Mesodermal cell (in vitro differentiated cells): ENCODE measurements at regions not wholly inside any gene's neighbourhood (a gene's known extent, or its start where the extent isn't known, plus 50 kb on each side); places are given as distances from the start of the nearest gene placed in this dataset.

ENCODE experiments used
- H3K27ac ChIP-seq: 2 replicates; pipeline ENCODE4 v1.7.0; 2013; ENCODE audit warnings: mild to moderate bottlenecking, low read depth, low read length, moderate library complexity; ENCODE audit not compliant: severe bottlenecking
- H3K36me3 ChIP-seq: 2 replicates; pipeline ENCODE4 v1.7.1; 2013; ENCODE audit warnings: mild to moderate bottlenecking, low read length, moderate library complexity; ENCODE audit not compliant: control insufficient read depth, insufficient read depth
- H3K4me1 ChIP-seq: one replicate; pipeline ENCODE4 v1.7.1; 2013; ENCODE audit warnings: mild to moderate bottlenecking, low read length; ENCODE audit not compliant: insufficient read depth, control insufficient read depth, poor library complexity, severe bottlenecking
- H3K4me3 ChIP-seq: 2 replicates; pipeline ENCODE4 v1.7.0; 2013; ENCODE audit warnings: low read length, control low read depth, mild to moderate bottlenecking; ENCODE audit not compliant: insufficient read depth, poor library complexity, severe bottlenecking; ENCODE audit errors: extremely low read depth
- H3K9me3 ChIP-seq: 2 replicates; pipeline ENCODE4 v1.7.1; 2013; ENCODE audit warnings: mild to moderate bottlenecking, low read length, moderate library complexity; ENCODE audit not compliant: control insufficient read depth
- WGBS, 2 experiments: methylation state at CpG; one replicate each; pipeline ENCODE4 v1.1.5; 2013; ENCODE audit warnings: missing lambda C conversion rate in 2 of 2; ENCODE audit not compliant: insufficient coverage in 2 of 2; 5-methylcytosine and 5-hydroxymethylcytosine counted together

GRCh38 chr9:87447547-87448432 is 49.9 kb upstream of the DAPK1 start:
- H3K4me3 ChIP-seq: no peak overlapping the region
- H3K4me1 ChIP-seq: no peaks in the 10 kb centered on the region
- 81 to 82% methylated on average over 9 to 11 of the region's 11 CpGs for WGBS, 2 experiments
- no peak overlapping the region for H3K27ac ChIP-seq
- H3K9me3 ChIP-seq: no peaks in the 10 kb centered on the region
- no peaks in the 10 kb centered on the region for H3K36me3 ChIP-seq
